HG03097 (cell line): ENCODE measurements at regions not wholly inside any gene's neighbourhood (a gene's known extent, or its start where the extent isn't known, plus 50 kb on each side); places are given as distances from the start of the nearest gene placed in this dataset.

Source experiments
- ATAC-seq: cut with Tn5 transposase; IDR thresholded peaks from one replicate; pipeline ENCODE4 v1.9.1; 2021; ENCODE audit not compliant: unreplicated experiment, low FRiP score

DNA sequence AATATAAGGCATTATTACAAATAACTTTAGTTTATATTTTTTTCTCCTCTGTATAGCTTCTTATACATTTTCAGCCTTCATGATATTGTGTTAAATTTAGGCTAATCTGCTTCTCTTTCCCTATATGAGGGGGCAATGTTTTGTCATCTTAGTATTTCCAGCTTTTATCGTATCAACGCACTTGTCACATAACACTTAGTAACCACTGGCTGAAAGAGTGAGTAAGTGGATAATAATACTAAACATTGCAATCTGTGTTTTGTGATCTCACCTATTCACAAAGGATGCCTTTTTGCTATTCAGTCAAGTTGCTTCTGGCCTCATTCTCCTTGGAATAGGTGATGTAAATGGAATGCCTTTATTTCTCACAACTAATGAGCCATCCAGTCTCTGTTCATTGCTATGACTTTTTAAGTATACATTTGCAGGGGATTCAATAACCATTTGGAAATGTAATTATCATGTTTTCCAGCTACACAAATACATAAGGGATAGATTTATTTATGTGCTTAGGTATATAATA, 260.9 kb downstream of the BMP4 start:
- ATAC-seq = no peak

DNA sequence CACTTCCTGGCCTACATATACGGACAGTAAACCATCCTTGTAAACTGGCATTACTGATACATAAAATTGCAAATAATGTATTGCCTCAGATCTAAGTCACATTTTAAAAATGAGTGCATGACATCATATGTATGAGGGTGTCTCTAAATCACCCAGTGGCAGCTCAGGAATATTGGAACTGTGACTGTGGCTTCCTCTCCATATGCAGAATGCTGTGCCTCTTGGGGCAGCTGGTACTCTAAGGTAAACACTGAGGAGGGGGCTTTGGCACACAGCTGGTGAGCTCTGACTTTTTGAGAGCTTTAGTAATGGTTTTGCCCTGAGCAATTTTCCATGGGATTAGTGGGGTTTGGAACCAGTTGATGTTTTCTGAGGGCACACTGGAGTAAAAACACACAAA, 263.7 kb downstream of the BMP4 start:
- no peak for ATAC-seq

DNA sequence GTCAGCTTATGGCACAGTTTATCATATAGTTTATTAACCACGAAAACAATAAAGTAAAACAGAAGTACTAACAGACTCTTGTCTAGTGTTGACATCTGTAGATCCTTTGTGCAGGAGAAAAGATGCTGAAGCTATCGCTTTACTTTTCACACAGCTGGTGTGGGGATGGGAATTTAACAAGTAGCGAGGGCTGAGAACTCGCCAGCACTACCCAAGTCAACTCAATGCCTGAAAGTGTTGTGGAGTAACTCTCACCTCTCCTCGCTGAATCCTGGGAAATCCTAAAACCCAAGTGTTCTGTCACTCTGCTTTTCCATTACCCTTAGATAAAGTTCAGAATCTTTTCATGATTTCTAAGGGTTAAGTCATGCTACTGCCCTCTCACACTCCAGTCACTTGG, 264.2 kb downstream of the BMP4 start:
- ATAC-seq = no peak

DNA sequence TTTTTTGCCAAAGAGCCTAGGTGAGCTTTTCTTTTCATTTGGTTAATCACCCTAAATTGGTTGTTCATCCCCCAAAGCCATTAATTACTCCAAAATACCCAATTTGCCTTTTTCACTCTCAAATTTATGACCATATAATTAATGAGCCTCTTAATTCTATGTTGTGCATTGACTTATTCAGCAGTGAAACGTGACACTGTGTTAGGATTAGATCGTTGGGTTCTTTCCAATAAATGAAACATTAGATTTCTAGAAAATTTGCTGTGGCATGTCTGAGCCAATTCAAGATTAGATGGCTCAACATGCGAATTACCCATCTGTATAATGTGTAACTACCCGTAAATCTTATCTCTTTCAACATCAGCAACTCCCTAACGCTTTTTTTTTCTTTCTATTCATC, 273.4 kb downstream of the BMP4 start:
- no peak for ATAC-seq

DNA sequence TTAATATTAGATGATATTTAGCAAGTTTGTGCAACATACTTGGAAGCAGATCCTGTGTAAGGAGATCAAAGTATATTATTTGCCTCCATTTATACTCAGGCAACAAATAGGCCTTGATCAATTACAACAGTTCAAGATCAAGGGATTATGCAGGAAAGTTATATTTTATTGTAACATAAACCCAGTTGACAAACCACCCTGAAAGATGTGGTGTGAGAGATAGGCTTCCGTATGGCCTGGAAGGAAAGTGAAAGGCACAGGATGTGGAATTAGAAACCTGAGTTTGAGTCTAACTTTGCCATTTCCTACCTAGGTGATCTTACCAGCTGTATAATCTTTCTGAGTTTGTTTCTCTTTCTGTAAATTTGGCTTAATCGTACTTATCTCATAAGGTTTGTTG, 284.1 kb downstream of the BMP4 start:
- ATAC-seq = no peak

DNA sequence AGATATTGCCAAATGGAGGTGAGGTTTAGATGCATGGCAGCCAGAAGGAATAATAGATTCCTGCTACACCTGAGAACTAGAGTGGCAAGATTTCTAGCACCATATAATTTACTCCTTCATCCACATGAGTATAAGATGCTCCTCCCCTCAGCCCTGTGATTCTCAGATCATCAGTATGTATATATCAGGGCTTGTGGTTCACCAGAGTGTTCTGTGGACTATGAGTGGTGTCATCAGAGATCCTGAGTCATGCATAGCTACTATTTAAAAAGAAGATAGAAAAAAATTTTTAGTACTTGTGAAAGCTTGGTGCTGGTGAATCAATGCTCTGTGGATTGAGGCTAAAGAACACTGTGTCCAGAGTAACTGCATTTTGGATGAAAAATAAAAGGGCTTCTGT, 285.9 kb downstream of the BMP4 start:
- ATAC-seq = no peak

DNA sequence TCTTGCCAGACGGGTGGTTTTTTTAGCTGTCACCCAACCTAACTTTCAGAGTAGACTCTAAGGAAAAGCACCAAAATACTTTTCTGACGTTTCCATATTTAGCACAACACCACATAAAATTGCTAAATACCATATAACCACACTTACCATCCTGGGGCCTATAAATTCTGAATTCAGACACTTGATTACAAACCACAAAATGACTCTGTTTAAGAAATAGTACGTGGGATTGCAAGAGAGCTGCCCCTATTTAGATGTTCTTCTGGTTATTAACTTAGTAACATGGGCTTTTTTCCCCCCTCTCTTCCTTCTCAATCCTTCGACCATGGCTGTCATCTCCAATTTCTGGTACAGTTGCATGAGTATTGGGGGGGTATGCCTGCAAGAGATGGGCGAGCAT, 287.7 kb downstream of the BMP4 start:
- ATAC-seq = no peak

DNA sequence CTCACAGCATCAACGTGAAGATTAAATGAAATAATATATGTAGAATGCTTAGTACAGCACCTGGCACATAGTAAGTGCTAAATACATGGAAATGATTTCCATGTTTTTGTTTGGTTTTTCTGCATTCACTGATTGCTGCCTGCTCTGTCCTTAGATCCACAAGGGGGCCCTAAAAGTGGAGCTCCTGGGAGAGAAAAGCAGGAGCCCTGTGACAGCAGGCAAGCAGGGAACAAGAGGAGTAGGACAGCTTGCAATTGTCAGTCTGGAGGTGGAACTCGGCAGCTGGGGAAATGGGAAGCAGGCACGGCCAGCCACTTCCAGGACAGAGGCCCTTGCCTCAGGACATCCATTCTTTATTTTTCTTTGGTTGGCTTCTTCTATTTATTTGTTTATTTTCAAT, 292.9 kb downstream of the BMP4 start:
- ATAC-seq = no peak

DNA sequence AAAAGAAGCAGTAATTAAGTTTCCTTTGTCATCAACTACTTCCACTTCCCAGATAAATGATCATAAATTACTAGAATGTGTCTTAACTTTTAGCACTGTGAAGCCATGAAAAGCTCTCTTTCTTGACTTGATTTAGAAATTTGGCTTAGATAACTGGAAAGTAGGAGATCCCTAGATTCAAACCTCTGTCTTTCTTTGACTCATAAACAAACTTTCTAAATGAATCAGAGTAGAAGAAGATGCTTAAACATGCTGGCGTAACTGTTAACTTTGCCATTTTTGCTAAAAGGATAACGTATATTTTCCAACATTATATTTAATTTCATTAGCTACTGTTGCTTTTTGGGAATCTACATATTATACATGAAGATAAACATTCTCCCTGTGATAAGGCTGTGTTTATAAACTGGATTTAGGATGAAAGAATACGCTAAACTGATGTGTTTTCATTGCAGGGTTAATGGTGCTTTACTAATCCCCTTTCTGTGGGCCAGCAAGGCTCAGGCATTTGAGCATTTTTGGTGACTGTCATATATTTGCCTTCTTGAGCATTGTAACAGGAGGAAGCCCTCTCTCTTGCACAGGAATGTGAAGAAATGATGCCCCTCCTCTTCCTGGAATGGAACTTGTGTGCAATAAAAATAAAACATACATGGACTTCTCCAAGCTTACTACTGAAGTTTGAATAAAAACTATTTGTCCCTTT, 301.4 kb downstream of the BMP4 start:
- ATAC-seq = no peak

DNA sequence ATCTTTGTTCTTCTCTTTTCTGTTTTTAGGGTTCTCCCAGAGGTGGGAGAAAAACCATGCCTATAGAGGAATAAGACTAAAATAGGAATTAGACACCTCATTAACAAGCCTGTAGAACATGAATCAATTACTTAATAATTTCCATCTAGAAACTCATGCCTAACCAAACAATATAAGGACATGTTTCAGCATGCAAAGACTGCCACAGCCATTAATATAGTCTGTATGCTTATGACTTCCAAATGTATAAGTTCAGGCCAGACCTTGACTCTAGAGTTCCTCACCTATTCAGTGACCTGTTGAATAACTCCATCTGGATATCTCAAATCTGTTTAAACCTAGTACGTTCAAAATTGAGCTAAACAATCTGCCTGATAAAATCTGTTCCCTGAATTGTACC, 304.6 kb downstream of the BMP4 start:
- ATAC-seq = no peak

DNA sequence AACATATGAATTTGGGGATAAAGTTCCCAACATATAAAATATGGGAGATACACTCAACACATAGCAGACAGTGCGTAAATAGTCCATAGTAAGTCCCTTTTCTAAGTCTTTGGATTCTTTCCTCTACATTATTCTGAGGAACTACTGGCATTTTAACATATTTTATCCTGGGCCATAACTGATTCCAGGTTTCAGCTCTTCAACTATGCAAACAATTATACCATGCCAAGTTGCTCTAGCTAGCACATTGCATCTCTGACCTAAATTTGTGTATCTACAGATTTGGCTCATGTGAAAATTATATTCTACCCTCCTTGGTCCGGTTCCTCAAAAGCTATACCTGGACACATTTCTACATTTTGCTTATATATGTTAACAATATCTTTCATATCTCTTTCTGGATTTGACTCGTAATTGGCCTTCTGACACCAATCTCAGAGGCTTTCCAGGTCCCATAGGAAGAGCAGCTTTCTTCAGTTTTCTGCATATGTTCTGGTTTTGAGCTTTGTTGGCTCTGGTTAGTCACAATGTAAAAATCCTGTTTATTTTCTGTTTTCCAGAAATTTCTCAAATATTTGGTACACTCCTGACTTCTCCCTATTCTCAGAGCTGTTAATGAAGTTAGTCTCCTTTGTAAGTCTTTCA, 305.4 kb downstream of the BMP4 start:
- no peak for ATAC-seq

DNA sequence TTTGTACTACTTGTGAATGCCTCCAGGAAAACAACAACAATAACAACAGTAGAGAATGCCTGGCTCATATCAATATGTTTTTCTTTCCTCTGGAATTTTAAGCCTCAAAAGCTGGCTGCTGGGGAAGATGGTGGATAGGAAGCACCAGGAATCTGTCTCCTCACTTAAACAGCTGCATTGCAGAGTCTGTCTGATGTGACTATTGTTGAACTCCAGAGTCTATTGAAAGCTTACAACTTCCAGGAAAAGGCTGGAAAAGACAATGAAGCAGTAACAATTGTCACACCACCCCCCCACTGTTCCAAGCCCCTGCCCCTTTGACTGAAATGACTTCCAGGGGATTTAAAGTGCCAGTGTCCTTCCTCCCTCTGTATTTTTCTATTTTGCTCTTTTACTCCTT, 309.7 kb downstream of the BMP4 start:
- ATAC-seq = no peak

DNA sequence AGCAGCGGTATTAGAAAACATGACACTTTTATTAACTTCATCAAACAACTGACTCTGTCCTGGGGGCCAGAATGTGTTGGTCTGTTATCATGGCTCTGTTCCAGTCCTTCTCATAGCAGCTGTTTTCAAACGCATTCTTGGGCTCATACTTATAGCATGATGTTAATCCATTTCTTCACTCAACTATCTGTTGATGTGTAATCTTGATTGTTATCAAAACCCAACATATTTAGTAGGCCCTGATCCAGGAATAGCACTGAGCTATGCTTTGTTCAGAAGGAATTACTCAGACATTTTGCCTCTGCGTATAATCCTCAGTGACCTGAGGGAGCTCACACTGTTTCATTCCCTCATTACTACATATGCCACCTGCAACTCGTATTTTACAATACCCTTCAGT, 315.9 kb downstream of the BMP4 start:
- no peak for ATAC-seq

DNA sequence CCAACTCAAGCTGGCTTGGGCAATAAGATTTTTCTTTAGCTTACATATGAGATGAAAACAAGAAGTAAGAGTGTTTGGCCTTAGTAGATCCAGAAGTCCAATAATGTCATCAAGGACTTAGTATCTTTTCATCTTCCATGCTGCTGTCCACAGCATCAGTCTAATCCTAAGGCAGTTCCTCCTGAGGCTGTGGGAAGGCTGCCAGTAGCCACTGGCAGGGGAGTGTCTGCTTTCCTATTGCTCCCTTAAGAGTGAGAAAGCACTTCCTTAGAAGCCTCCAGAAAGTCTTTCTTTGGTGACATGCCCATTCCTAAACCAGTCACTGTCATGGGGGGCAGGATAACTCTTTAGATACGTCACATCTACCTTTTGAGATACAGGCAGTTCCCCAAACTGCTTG, 317.7 kb downstream of the BMP4 start:
- no peak for ATAC-seq

DNA sequence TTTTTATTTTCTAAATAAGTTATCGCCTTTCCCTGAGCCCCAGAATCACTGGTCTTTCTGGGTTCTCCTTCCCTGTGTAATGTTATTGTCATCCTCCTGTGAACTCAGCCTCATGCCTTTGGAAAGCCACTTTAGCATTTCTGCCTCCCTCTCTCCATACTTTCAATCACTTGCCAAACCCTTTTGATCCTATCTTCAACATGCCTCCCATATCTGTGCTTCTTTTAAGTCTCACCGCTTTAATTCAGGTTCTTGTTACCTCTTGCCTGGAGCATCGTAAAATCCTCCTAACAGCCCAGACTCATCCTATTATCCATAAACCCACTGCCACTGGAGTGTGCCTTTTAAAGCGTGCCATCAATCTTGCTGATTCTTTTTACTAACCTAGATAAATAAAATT, 321.8 kb downstream of the BMP4 start:
- no peak for ATAC-seq

DNA sequence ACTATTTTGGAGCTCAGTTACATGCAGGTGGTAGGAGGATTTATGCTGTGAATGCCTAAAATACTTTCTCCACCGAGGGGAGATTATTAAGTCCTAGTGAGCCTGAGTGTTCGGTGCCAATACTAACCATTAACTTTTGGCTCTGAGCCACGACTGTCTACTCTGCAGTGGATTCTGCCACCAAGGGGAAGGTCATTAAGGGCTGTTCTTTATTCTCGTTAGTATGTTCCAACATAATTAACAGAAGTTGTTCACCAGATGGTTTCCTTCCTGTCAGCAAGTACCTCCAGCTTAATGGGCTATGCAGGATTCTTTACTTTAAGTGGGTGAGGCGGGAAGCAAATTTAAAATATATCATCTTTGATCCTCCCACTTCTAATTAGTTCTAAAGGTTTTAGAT, 326.3 kb downstream of the BMP4 start:
- ATAC-seq = no peak

DNA sequence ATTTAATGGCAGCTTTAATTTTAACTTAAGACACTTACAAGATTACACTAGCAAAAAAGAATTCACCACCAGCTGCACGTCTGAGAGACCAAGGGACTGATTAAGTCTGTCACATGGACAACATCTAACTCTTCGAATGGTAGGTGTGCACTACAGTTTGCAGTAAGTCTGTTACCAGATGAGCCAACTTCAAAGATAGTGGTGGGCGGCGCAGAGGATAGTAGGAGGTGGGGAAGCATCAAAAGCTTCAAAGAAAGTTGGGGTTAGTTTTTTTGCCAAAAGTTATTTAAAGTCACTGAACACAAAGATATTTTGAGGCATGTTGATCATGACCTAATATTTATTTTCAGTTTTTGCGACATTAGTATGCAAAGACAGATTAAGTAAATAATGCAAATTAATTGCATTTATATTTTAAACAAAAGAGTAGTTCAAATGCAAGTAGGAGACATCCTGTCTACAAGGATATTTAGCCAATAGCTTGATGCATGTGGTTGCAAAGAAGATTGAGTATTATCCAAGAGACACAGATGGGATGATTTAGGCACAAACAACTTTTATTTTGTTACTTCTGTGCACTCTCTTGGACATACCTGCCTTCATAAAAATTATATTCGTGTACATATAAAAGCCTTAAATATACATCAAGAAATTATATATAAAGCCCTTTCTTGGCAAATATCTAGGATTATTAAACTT, 327.7 kb downstream of the BMP4 start:
- ATAC-seq = no peak

DNA sequence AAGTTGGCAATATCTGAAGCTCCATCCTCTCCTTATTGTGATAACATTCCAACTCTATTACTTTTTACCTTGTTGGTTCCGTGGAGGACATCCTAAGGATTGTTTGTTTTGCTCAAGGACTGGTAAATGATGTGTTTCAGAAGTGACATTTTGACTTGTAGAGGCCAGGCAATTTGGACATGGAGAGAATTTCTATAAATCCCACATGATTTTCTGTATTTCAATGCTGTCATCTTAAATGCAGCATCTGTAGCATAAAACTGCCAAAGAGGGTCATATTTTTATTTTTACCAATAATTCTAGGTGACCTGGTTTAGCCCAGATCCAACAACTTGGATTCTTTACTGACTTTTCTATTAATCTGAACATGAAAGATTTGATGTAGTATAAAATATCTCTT, 328.4 kb downstream of the BMP4 start:
- ATAC-seq = no peak

DNA sequence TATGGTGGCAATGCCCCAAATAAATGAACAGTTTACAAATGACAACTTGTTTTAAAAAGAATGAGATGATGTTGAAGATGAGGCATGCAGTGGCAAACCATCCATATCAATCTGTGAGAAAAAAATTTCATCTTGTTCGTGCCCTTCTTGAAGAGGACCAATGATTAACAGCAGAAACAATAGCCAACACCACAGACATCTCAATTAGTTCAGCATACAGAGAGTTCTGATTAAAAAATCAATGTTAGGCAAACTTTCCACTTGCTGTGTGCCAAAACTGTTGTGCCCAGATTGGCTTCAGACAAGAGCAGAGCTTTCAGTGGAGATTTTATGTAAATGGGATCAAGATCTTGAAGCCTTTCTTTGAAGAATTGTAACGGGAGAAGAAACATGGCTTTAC, 329.9 kb downstream of the BMP4 start:
- ATAC-seq = no peak

DNA sequence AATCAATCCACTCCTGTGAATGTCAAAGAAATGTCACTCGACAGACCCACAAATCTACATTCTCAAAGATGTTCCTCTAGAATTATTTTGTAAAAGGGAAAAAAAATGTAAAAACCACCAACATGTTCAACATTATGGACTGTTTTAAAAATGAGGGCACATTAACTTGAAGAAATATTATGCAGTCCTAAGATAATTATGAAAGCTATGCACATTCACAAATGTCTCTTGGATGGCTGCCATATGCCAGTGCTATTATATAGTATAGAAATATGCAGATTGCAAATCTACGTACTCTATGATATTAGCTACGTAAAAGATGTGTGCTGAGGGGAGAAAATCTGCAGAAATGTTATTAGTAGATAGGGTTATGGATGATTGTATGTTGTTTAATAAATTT, 334.2 kb downstream of the BMP4 start:
- ATAC-seq = no peak

DNA sequence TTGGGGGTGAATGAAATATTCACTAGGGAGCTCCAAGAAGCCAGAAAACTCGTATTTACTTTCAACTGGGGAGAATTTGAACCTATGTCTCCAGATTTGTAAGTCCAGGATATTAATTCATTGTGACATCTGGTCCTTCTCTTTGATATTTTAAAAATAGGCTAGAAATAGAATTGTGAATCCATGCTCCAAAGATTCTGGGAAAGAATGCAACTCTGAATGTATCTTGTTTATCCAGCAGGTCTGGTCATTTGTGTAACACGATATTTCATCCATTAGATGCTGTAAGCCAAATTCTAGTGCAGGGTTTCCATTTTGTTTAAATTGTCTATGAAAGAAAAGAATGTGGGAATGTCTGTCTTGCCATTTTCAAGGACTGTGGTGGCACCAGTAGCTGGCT, 334.7 kb downstream of the BMP4 start:
- ATAC-seq = no peak

DNA sequence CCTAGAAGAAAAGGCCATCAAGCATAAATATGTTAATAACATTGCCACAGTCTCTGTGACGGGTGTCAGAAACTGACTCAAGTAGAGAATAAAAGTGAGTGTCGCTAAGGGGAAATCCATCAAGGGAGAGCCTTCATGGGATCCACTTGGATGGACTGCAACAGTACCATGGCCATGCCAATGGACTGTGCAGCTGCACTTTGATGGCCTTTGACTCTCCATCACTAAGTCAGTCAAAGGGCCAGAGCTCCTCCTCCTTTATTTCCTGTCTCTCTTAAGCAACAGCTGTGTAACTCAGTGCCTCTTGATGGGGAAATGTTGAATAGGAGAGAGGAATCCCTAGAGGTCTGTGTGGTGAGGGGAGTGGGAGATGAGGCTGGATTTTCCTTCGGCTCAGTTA, 335.2 kb downstream of the BMP4 start:
- ATAC-seq = no peak
